Endothelial cell of umbilical vein (primary cell): ENCODE measurements at regions not wholly inside any gene's neighbourhood (a gene's known extent, or its start where the extent isn't known, plus 50 kb on each side); places are given as distances from the start of the nearest gene placed in this dataset.

Experiments
- BruUV-seq: library from RNA; stranded (reverse); fragments of 400-500 nt; replicated peaks from 2 replicates; lab custom pipeline; 2021; lab: Mats Ljungman, UMichigan
- CTCF ChIA-PET: fragments of 300-600, 350-600 bp; sonication (Branson Sonifier 250); formaldehyde crosslinking; loops from one replicate; lab custom pipeline; 2021; ENCODE audit warnings: antibody characterized with exemption, inconsistent platforms; lab: Charles Lee
- POLR2A ChIA-PET: fragments of 300-600, 350-600 bp; sonication (Branson Sonifier 250); formaldehyde crosslinking; loops from one replicate; lab custom pipeline; 2021; ENCODE audit warnings: antibody characterized with exemption, inconsistent platforms; lab: Charles Lee
- DNase-seq: peaks from one replicate; pipeline ENCODE4 v3.0.0-alpha.2; 2011; ENCODE audit warnings: low read depth, low spot score
- FAIRE-seq: peaks from 2 replicates; lab custom pipeline; 2011; peaks lifted over from hg19 to GRCh38; lab: Jason Lieb, UNC
- H2AFZ ChIP-seq: 2 replicates; pipeline ENCODE4 v1.6.0; 2012; ENCODE audit warnings: low read depth, low read length, control low read depth, inconsistent platforms
- H3K27ac ChIP-seq: 2 replicates; pipeline ENCODE4 v1.5.1; 2011; ENCODE audit warnings: low read depth, mild to moderate bottlenecking, control low read depth, low read length, moderate library complexity; ENCODE audit not compliant: insufficient read depth
- H3K27me3 ChIP-seq, 2 experiments: 2 replicates each; pipeline versions ENCODE4 v1.6.0 to v1.6.1; 2011; ENCODE audit warnings: low read length in 2 of 2, mixed read lengths in 1 of 2; ENCODE audit not compliant: control insufficient read depth in 2 of 2, insufficient read depth in 2 of 2
- H3K36me3 ChIP-seq, 2 experiments: 2 replicates in 1 of 2; 3 replicates in 1 of 2; pipeline ENCODE4 v1.5.1; 2011; ENCODE audit warnings: low read length in 2 of 2, mild to moderate bottlenecking in 1 of 2, moderate library complexity in 1 of 2; ENCODE audit not compliant: control insufficient read depth in 2 of 2, insufficient read depth in 2 of 2; ENCODE audit errors: extremely low read depth in 1 of 2
- H3K4me1 ChIP-seq: 3 replicates; pipeline ENCODE4 v1.5.1; 2011; ENCODE audit warnings: mild to moderate bottlenecking, low read length; ENCODE audit not compliant: control insufficient read depth, insufficient read depth; ENCODE audit errors: extremely low read depth
- H3K4me2 ChIP-seq: 2 replicates; pipeline ENCODE4 v1.6.1; 2011; ENCODE audit warnings: low read length, control low read depth, mixed read lengths; ENCODE audit not compliant: insufficient read depth
- H3K4me3 ChIP-seq, 3 experiments: fragments of 200-600 bp in 1 of 3; sonication (generic), shearing (Covaris generic) in 1 of 3; replicated peaks in 1 of 3; 2 replicates each; pipeline ENCODE4 v1.5.1; 2011 to 2016; ENCODE audit warnings: control low read depth in 3 of 3, low read length in 3 of 3, mild to moderate bottlenecking in 2 of 3, inconsistent platforms in 1 of 3, low read depth in 1 of 3, moderate library complexity in 1 of 3; ENCODE audit not compliant: insufficient read depth in 1 of 3
- H3K79me2 ChIP-seq: 2 replicates; pipeline ENCODE4 v1.6.0; 2012; ENCODE audit warnings: low read length, inconsistent platforms; ENCODE audit not compliant: control insufficient read depth, insufficient read depth
- H3K9ac ChIP-seq: replicated peaks from 2 replicates; pipeline ENCODE3; 2011; ENCODE audit warnings: low read length, control low read depth; ENCODE audit not compliant: insufficient read depth; ENCODE audit errors: extremely low read depth
- H3K9me1 ChIP-seq: replicated peaks from 3 replicates; pipeline ENCODE4 v1.6.0; 2011; ENCODE audit warnings: mild to moderate bottlenecking, low read length; ENCODE audit not compliant: control insufficient read depth, insufficient read depth; ENCODE audit errors: extremely low read depth
- H3K9me3 ChIP-seq: replicated peaks from 2 replicates; pipeline ENCODE4 v1.5.1; 2012; ENCODE audit warnings: low read length, inconsistent platforms; ENCODE audit not compliant: control insufficient read depth, insufficient read depth
- H4K20me1 ChIP-seq: replicated peaks from 2 replicates; pipeline ENCODE3; 2011; ENCODE audit warnings: mild to moderate bottlenecking, low read length; ENCODE audit not compliant: control insufficient read depth, insufficient read depth; ENCODE audit errors: extremely low read depth
- CTCF ChIP-seq, 2 donors: IDR thresholded peaks; 1 replicate in 1 of 2; 2 replicates in 1 of 2; pipeline ENCODE4 v1.5.1; 2011; ENCODE audit warnings: low read length in 2 of 2, mild to moderate bottlenecking in 2 of 2, moderate library complexity in 2 of 2, control low read depth in 1 of 2, inconsistent platforms in 1 of 2, low read depth in 1 of 2; ENCODE audit not compliant: insufficient read depth in 1 of 2; ENCODE audit errors: extremely low read depth in 1 of 2
- FOS ChIP-seq: IDR thresholded peaks from 2 replicates; pipeline ENCODE4 v1.6.1; 2011; ENCODE audit warnings: mild to moderate bottlenecking, low read length, moderate library complexity, borderline replicate concordance; ENCODE audit not compliant: insufficient read depth
- GATA2 ChIP-seq: IDR thresholded peaks from 2 replicates; pipeline ENCODE4 v1.7.0; 2011; ENCODE audit warnings: low read depth, mild to moderate bottlenecking, moderate library complexity, mixed read lengths, low read length; ENCODE audit not compliant: insufficient read length, insufficient read depth
- JUN ChIP-seq: IDR thresholded peaks from 2 replicates; pipeline ENCODE4 v1.6.1; 2011; ENCODE audit warnings: borderline replicate concordance, low read depth; ENCODE audit not compliant: insufficient read length, insufficient read depth
- MYC ChIP-seq: IDR thresholded peaks from one replicate; pipeline ENCODE4 v1.6.1; 2011; ENCODE audit warnings: mild to moderate bottlenecking, low read depth, low read length
- POLR2A ChIP-seq: IDR thresholded peaks from 2 replicates; pipeline ENCODE4 v1.6.1; 2012; ENCODE audit warnings: low read depth, mild to moderate bottlenecking, control low read depth, low read length
- POLR2AphosphoS5 ChIP-seq: IDR thresholded peaks from 2 replicates; pipeline ENCODE4 v1.6.1; 2012; ENCODE audit warnings: low read depth, mild to moderate bottlenecking, control low read depth, low read length, moderate library complexity; ENCODE audit not compliant: insufficient read depth
- dilution Hi-C: fragments of 300-500 bp; cut with MboI; formaldehyde crosslinking; loops from one replicate; pipeline ENCODE4 v1.15.0; 2019; ENCODE audit warnings: low sequenced_read_pairs; ENCODE audit not compliant: extremely low pct_ligation_motif_present
- intact Hi-C: fragments of 100-400 bp; cut with micrococcal nuclease; formaldehyde crosslinking; loops from one replicate; pipeline ENCODE4 v1.10.0; 2022
- TF ChIP-seq, protein P1 (sequence below): IDR thresholded peaks from 2 replicates; pipeline ENCODE4 v1.6.1; 2011; ENCODE audit not compliant: insufficient read depth, insufficient read length

DNA sequence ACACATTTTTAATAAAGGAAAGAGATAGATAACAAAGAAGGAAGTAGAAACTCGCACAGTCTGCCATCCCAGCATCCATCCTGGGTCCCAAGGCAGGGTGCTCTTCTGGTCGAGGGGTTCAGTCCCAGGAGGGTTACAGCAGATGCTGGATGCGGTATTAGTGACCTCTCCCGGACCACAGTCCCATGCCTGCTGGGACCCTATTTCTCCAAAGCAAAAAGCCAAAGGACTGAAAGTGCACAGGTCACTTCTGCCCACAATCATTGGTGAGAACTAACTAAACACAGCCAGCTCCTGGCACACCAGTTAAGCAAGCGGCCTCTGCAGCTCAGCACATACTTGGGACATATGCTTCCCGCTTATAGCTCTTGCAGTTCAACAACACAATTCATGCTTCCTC is 96.1 kb upstream of the HABP2 start:
- Histone ChIP-seq H3K36me3 (no peaks in the 10 kb centered on the region), H3K9ac (no peak overlapping the region), H3K9me3 (no peaks in the 10 kb centered on the region), H3K9me1 (no peaks in the 10 kb centered on the region), H3K79me2 (no peaks in the 10 kb centered on the region), H3K27ac (no peak overlapping the region), H3K4me2 (no peak overlapping the region), H3K4me1 (no peaks in the 10 kb centered on the region), H3K4me3 (no peak overlapping the region), H4K20me1 (no peaks in the 10 kb centered on the region), H3K27me3 (peaks cover 3 to 7% of the 10 kb centered on the region in 2 experiments), H2AFZ (no peak overlapping the region)
- DNase-seq (no peak), FAIRE-seq (no peak)
- POLR2A ChIA-PET = no interaction called here
- TF ChIP-seq POLR2A (no peak), CTCF (IDR thresholded peaks at IDR 0.05; ENCODE audit: extremely low read depth in 1 of 2, insufficient read depth in 1 of 2, low read depth in 1 of 2, low read length in 2 of 2) (no peak), JUN (no peak), GATA2 (no peak), MYC (no peak), FOS (no peak)
- dilution Hi-C loops = no loop called here
- intact Hi-C loops = no loop called here
- CTCF ChIA-PET = no interaction called here
- no TSS peak for BruUV-seq

DNA sequence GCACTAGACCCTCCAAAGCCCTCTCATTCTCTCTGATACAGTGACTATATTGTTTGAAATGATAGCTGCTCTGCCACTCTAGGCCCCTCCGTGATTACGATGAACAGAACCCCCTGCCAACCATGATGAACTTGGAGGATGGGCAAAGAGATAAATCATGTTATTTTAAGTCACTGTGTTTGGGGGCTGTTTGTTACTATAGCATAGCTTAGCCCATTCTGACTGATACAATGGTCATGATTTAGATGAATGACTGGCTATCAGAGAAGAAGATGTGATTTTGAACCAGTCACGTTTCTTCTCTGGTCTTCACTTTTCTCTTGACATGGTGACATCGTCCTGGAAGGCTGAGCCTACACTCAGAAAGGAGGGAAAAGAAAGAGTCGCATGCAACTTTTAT is 95.4 kb upstream of the HABP2 start:
- FAIRE-seq = no peak
- Histone ChIP-seq H3K4me3 (no peak overlapping the region), H2AFZ (no peak overlapping the region), H3K27me3 (peaks cover 3 to 7% of the 10 kb centered on the region in 2 experiments), H3K9me3 (no peaks in the 10 kb centered on the region), H3K9ac (no peak overlapping the region), H3K9me1 (no peaks in the 10 kb centered on the region), H3K4me2 (no peak overlapping the region), H3K4me1 (no peaks in the 10 kb centered on the region), H3K36me3 (no peaks in the 10 kb centered on the region), H3K79me2 (no peaks in the 10 kb centered on the region), H4K20me1 (no peaks in the 10 kb centered on the region), H3K27ac (no peak overlapping the region)
- DNase-seq = no peak
- ChIA-PET POLR2A (no interaction called here), CTCF (no interaction called here)
- TF ChIP-seq JUN (no peak), GATA2 (no peak), MYC (no peak), FOS (no peak), CTCF (IDR thresholded peaks at IDR 0.05; ENCODE audit: extremely low read depth in 1 of 2, insufficient read depth in 1 of 2, low read depth in 1 of 2, low read length in 2 of 2) (no peak), POLR2AphosphoS5 (no peak), POLR2A (no peak)
- TF ChIP-seq, protein P1, sequence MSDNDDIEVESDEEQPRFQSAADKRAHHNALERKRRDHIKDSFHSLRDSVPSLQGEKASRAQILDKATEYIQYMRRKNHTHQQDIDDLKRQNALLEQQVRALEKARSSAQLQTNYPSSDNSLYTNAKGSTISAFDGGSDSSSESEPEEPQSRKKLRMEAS = no peak
- dilution Hi-C loops = no loop called here
- intact Hi-C loops = no loop called here
- BruUV-seq = no TSS peak
